ENCODE measurements at regions not wholly inside any gene's neighbourhood (a gene's known extent, or its start where the extent isn't known, plus 50 kb on each side); places are given as distances from the start of the nearest gene placed in this dataset.

GRCh38 chr18:55641486-55641885 is 53.5 kb upstream of the TCF4 start:
- in situ Hi-C loops (cut with HindIII; ENCODE audit: low sequenced_read_pairs), result no loop called here

Data from DLD1 (cell line).